Gastrocnemius medialis (tissue), 4 donors: ENCODE measurements at regions not wholly inside any gene's neighbourhood (a gene's known extent, or its start where the extent isn't known, plus 50 kb on each side); places are given as distances from the start of the nearest gene placed in this dataset.

Experiments used
- CTCF ChIP-seq, 5 experiments: fragments of 450-650 bp in 3 of 5; fragments of 200-600 bp in 2 of 5; sonication (generic) in 2 of 5; IDR thresholded peaks in 4 of 5; conservative IDR thresholded peaks in 1 of 5; 1 replicate in 4 of 5; 2 replicates in 1 of 5; pipeline ENCODE4 v1.5.1; 2016 to 2019; ENCODE audit warnings: antibody characterized with exemption in 5 of 5, mild to moderate bottlenecking in 3 of 5, moderate library complexity in 3 of 5
- POLR2A ChIP-seq, 2 donors: fragments of 450-650 bp; IDR thresholded peaks; one replicate each; pipeline ENCODE4 v1.6.1; 2017; ENCODE audit warnings: antibody characterized with exemption in 2 of 2, mild to moderate bottlenecking in 2 of 2, moderate library complexity in 2 of 2

- no peak for TF ChIP-seq CTCF (IDR thresholded peaks at IDR 0.05 in 4 of 5, conservative IDR thresholded peaks at IDR 0.05 in 1 of 5)
- TF ChIP-seq POLR2A (IDR thresholded peaks at IDR 0.05) = no peak
These were observed 118.9 kb downstream of the FASLG start for GRCh38 chr1:172777767-172778166.
